Lower leg skin (tissue), 3 donors: ENCODE measurements at regions not wholly inside any gene's neighbourhood (a gene's known extent, or its start where the extent isn't known, plus 50 kb on each side); places are given as distances from the start of the nearest gene placed in this dataset.

ENCODE experiments used
- POLR2A ChIP-seq, 2 donors: fragments of 450-650 bp; IDR thresholded peaks; one replicate each; pipeline ENCODE4 v1.6.1; 2016 to 2017; ENCODE audit warnings: antibody characterized with exemption in 2 of 2, mild to moderate bottlenecking in 1 of 2, moderate library complexity in 1 of 2
- TF ChIP-seq, protein P1 (sequence below), 3 donors: fragments of 450-650 bp; IDR thresholded peaks; one replicate each; pipeline ENCODE4 v1.5.1; 2016; ENCODE audit warnings: antibody characterized with exemption in 3 of 3, mild to moderate bottlenecking in 3 of 3, moderate library complexity in 2 of 3

DNA sequence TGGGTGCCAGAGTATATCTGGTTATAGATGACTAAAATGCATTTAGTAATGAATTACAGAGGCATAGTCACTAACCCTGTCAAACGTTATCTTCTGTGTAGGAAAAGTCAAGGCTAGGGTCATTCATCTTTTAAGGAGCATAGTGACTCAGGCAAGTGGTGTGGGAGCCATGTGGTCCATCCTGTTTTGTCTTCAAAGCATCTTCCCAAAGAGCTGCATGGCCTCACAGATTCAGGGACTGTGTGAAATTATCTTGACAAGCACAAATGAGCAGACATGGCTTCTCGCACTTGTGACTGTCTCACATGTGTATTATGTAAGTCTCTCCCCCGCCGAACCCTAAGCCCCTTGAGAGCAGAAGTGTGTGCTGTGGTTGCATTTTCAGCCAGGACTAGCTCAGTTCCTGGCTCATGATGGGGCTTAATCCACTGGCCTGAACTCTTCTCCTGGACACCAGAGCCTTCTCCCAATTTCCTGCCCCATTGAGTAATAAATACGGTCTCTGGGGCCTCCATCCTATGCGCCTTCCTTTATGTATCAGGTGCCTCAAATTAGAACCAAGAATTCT is 769.1 kb downstream of the QKI start:
- TF ChIP-seq, protein P1, sequence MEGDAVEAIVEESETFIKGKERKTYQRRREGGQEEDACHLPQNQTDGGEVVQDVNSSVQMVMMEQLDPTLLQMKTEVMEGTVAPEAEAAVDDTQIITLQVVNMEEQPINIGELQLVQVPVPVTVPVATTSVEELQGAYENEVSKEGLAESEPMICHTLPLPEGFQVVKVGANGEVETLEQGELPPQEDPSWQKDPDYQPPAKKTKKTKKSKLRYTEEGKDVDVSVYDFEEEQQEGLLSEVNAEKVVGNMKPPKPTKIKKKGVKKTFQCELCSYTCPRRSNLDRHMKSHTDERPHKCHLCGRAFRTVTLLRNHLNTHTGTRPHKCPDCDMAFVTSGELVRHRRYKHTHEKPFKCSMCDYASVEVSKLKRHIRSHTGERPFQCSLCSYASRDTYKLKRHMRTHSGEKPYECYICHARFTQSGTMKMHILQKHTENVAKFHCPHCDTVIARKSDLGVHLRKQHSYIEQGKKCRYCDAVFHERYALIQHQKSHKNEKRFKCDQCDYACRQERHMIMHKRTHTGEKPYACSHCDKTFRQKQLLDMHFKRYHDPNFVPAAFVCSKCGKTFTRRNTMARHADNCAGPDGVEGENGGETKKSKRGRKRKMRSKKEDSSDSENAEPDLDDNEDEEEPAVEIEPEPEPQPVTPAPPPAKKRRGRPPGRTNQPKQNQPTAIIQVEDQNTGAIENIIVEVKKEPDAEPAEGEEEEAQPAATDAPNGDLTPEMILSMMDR (IDR thresholded peaks at IDR 0.05), result no peak
- TF ChIP-seq POLR2A (IDR thresholded peaks at IDR 0.05), result no peak
